Ascending aorta (tissue), 2 donors: ENCODE measurements at regions not wholly inside any gene's neighbourhood (a gene's known extent, or its start where the extent isn't known, plus 50 kb on each side); places are given as distances from the start of the nearest gene placed in this dataset.

Experiments used
- DNase-seq, 2 donors: peaks; one replicate each; pipeline ENCODE4 v3.0.0-alpha.2; 2019; ENCODE audit warnings: low spot score in 2 of 2
- H3K27ac ChIP-seq, 2 donors: fragments of 200-600 bp; sonication (generic); one replicate each; pipeline ENCODE4 v1.5.1; 2016 to 2017; ENCODE audit warnings: mild to moderate bottlenecking in 1 of 2
- H3K27me3 ChIP-seq: fragments of 200-600 bp; sonication (generic); one replicate; pipeline ENCODE4 v1.5.1; 2017
- H3K36me3 ChIP-seq, 2 donors: fragments of 200-600 bp; sonication (generic); one replicate each; pipeline ENCODE4 v1.5.1; 2016
- H3K4me1 ChIP-seq, 2 donors: fragments of 200-600 bp; sonication (generic); one replicate each; pipeline ENCODE4 v1.5.1; 2016 to 2017; ENCODE audit warnings: mild to moderate bottlenecking in 1 of 2
- H3K4me3 ChIP-seq, 2 donors: fragments of 200-600 bp; sonication (generic); one replicate each; pipeline ENCODE4 v1.5.1; 2016 to 2017; ENCODE audit warnings: mild to moderate bottlenecking in 1 of 2
- H3K9me3 ChIP-seq, 2 donors: fragments of 200-600 bp; sonication (generic); one replicate each; pipeline ENCODE4 v1.5.1; 2016
- CTCF ChIP-seq, 3 experiments: fragments of 200-600 bp in 2 of 3; fragments of 450-650 bp in 1 of 3; sonication (generic) in 2 of 3; IDR thresholded peaks; one replicate each; pipeline ENCODE4 v1.5.1; 2016 to 2019; ENCODE audit warnings: antibody characterized with exemption in 3 of 3, mild to moderate bottlenecking in 1 of 3, moderate library complexity in 1 of 3
- intact Hi-C: fragments of 100-400 bp; cut with DNase I; formaldehyde crosslinking; loops from one replicate; pipeline ENCODE4 v1.15.1; 2023

GRCh38 chr11:122344215-122344614 lies 228.2 kb upstream of the BLID start:
- peak overlapping the region; percentile 37 to 68 for H3K27ac ChIP-seq
- no peak overlapping the region for H3K4me3 ChIP-seq
- no peaks in the 10 kb centered on the region for H3K27me3 ChIP-seq
- intact Hi-C loops: loop anchor here (5.0 kb wide), 1 partner anchor 37 kb away; no protein-coding TSS in a partner anchor
- H3K9me3 ChIP-seq: no peaks in the 10 kb centered on the region
- H3K4me1 ChIP-seq: peaks cover 3 to 31% of the 10 kb centered on the region in 2 donors
- no peaks in the 10 kb centered on the region for H3K36me3 ChIP-seq
- DNase-seq: no peak
- no peak for TF ChIP-seq CTCF (IDR thresholded peaks at IDR 0.05)

DNA sequence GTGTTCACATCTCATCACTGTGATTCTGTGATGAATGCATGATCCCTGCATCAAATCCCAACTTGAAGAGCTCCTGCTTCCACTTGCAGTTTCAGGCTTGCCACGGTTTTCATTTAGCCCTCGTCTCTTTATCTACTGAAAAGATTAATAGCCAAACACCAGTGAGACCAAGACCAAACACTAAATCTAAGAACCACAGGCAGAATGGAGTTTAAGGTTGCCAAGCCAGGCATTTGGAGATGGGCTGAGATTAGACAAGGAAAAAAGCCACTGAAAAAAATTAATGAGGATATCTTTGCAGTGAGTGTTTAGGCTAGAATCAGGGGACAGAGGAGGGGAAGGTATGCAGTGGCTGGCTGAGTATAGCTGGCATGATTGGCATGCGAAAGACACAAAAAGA lies 227.2 kb upstream of the BLID start:
- DNase-seq: no peak
- Histone ChIP-seq H3K9me3 (no peaks in the 10 kb centered on the region), H3K27ac (peak overlapping the region; percentile 60 to 68), H3K27me3 (no peaks in the 10 kb centered on the region), H3K4me3 (peak overlapping the region in 1 of 2 donors; percentile 17), H3K36me3 (no peaks in the 10 kb centered on the region), H3K4me1 (peaks cover 3 to 33% of the 10 kb centered on the region in 2 donors)
- no peak for TF ChIP-seq CTCF (IDR thresholded peaks at IDR 0.05)
- intact Hi-C loops: loop anchor here (5.0 kb wide), 1 partner anchor 36 kb away; no protein-coding TSS in a partner anchor

GRCh38 chr11:122342089-122342744 lies 226.2 kb upstream of the BLID start:
- Histone ChIP-seq H3K4me1 (peaks cover 0 to 33% of the 10 kb centered on the region in 2 donors), H3K27ac (peak overlapping the region; percentile 63 to 70), H3K9me3 (no peaks in the 10 kb centered on the region), H3K4me3 (no peak overlapping the region), H3K27me3 (no peaks in the 10 kb centered on the region), H3K36me3 (no peaks in the 10 kb centered on the region)
- TF ChIP-seq CTCF (IDR thresholded peaks at IDR 0.05): no peak
- intact Hi-C loops: loop anchor here (5.0 kb wide), 1 partner anchor 35 kb away; no protein-coding TSS in a partner anchor
- no peak for DNase-seq

- Histone ChIP-seq H3K4me1 (peaks cover 0 to 33% of the 10 kb centered on the region in 2 donors), H3K4me3 (no peak overlapping the region), H3K27ac (peak overlapping the region; percentile 63 to 70), H3K36me3 (no peaks in the 10 kb centered on the region), H3K27me3 (no peaks in the 10 kb centered on the region), H3K9me3 (no peaks in the 10 kb centered on the region)
- no peak for DNase-seq
- no peak for TF ChIP-seq CTCF (IDR thresholded peaks at IDR 0.05)
- intact Hi-C loops: loop anchor here (5.0 kb wide), 1 partner anchor 34 kb away; no protein-coding TSS in a partner anchor
Observed at GRCh38 chr11:122341477-122341876, 225.5 kb upstream of the BLID start.

DNA sequence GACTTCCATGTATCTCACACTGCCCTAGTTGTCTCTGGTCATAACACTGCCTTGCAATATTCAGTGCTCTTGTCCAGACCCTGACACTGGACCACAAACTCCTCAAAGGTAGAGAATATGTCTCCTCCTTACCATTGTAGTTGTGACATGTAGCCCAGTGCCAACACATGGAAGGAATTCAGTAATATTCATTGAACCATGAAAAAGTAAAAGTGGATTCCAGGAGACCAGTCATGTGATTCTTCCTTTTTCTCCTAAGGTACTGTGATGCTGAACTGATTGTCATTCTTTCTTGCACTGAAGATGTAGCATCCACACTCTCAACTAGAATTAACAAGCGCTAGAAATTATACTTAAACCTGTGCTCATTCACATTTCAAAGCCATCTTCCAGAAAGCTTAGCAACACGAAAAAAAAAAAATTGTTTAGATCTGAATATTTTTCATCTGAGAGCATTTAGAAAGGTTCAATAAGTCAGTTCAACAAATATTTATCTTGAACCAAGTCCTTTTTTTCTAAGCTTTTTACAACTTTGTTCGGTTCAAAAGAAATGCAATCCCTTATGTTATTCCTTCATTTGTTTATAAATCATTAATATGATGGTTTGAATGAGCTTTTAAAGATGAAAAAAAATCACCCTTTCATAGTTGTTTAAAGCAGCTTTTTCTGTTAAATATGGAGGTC lies 224.7 kb upstream of the BLID start:
- H3K36me3 ChIP-seq: no peaks in the 10 kb centered on the region
- H3K4me3 ChIP-seq: no peak overlapping the region
- intact Hi-C loops: loop anchor here (5.0 kb wide), 1 partner anchor 33 kb away; no protein-coding TSS in a partner anchor
- H3K4me1 ChIP-seq: peaks cover 0 to 35% of the 10 kb centered on the region in 2 donors
- no peak for DNase-seq
- no peaks in the 10 kb centered on the region for H3K27me3 ChIP-seq
- no peak for TF ChIP-seq CTCF (IDR thresholded peaks at IDR 0.05)
- no peaks in the 10 kb centered on the region for H3K9me3 ChIP-seq
- H3K27ac ChIP-seq: peak overlapping the region; percentile 63 to 70
